Endothelial cell of umbilical vein (primary cell): ENCODE measurements at regions not wholly inside any gene's neighbourhood (a gene's known extent, or its start where the extent isn't known, plus 50 kb on each side); places are given as distances from the start of the nearest gene placed in this dataset.

Source experiments
- CTCF ChIP-seq, 2 donors: IDR thresholded peaks; 1 replicate in 1 of 2; 2 replicates in 1 of 2; pipeline ENCODE4 v1.5.1; 2011; ENCODE audit warnings: low read length in 2 of 2, mild to moderate bottlenecking in 2 of 2, moderate library complexity in 2 of 2, control low read depth in 1 of 2, inconsistent platforms in 1 of 2, low read depth in 1 of 2; ENCODE audit not compliant: insufficient read depth in 1 of 2; ENCODE audit errors: extremely low read depth in 1 of 2
- EZH2 ChIP-seq: IDR thresholded peaks from 2 replicates; pipeline ENCODE4 v1.6.1; 2012; ENCODE audit warnings: borderline replicate concordance, low read depth, mild to moderate bottlenecking, moderate library complexity, low read length, inconsistent platforms; ENCODE audit not compliant: severe bottlenecking
- JUN ChIP-seq: IDR thresholded peaks from 2 replicates; pipeline ENCODE4 v1.6.1; 2011; ENCODE audit warnings: borderline replicate concordance, low read depth; ENCODE audit not compliant: insufficient read length, insufficient read depth
- MAX ChIP-seq: IDR thresholded peaks from 2 replicates; pipeline ENCODE4 v1.6.1; 2011; ENCODE audit not compliant: insufficient read depth, insufficient read length
- MYC ChIP-seq: IDR thresholded peaks from one replicate; pipeline ENCODE4 v1.6.1; 2011; ENCODE audit warnings: mild to moderate bottlenecking, low read depth, low read length
- POLR2A ChIP-seq: IDR thresholded peaks from 2 replicates; pipeline ENCODE4 v1.6.1; 2012; ENCODE audit warnings: low read depth, mild to moderate bottlenecking, control low read depth, low read length
- POLR2AphosphoS5 ChIP-seq: IDR thresholded peaks from 2 replicates; pipeline ENCODE4 v1.6.1; 2012; ENCODE audit warnings: low read depth, mild to moderate bottlenecking, control low read depth, low read length, moderate library complexity; ENCODE audit not compliant: insufficient read depth

GRCh38 chr12:75831402-75831801 is 200.2 kb downstream of the PHLDA1 start:
- TF ChIP-seq CTCF (IDR thresholded peaks at IDR 0.05; ENCODE audit: extremely low read depth in 1 of 2, insufficient read depth in 1 of 2, low read depth in 1 of 2, low read length in 2 of 2) (no peak), JUN (no peak), POLR2A (no peak), POLR2AphosphoS5 (no peak), MAX (no peak), EZH2 (no peak), MYC (no peak)
